Body of pancreas (tissue), 4 donors: ENCODE measurements at regions not wholly inside any gene's neighbourhood (a gene's known extent, or its start where the extent isn't known, plus 50 kb on each side); places are given as distances from the start of the nearest gene placed in this dataset.
"Not testable (repeated sequence)": the region's sequence is repeated elsewhere in the genome, so short reads cannot be mapped to it uniquely, and the experiment has no call there.

Source experiments
- ATAC-seq: fragments of 150-250 bp; one replicate; pipeline ENCODE4 v1.9.1; 2016
- DNase-seq, 4 donors: peaks; one replicate each; pipeline ENCODE4 v3.0.0-alpha.2; 2019
- H3K27ac ChIP-seq, 4 donors: fragments of 200-600 bp; sonication (generic); 1 replicate in 3 of 4; 2 replicates in 1 of 4; pipeline versions ENCODE4 v1.5.1 to v1.6.1; 2016 to 2019; ENCODE audit warnings: mild to moderate bottlenecking in 1 of 4, mixed read lengths in 1 of 4, moderate library complexity in 1 of 4
- H3K27me3 ChIP-seq, 2 donors: fragments of 200-600 bp; sonication (generic); one replicate each; pipeline ENCODE4 v1.6.0; 2016; ENCODE audit warnings: mild to moderate bottlenecking in 1 of 2
- H3K36me3 ChIP-seq, 2 donors: fragments of 200-600 bp; sonication (generic); replicated peaks in 1 of 2; 2 replicates each; pipeline ENCODE4 v1.5.1; 2016; ENCODE audit warnings: low read depth in 2 of 2; ENCODE audit not compliant: insufficient read depth in 1 of 2
- H3K4me1 ChIP-seq: fragments of 200-600 bp; sonication (generic); one replicate; pipeline ENCODE4 v1.6.0; 2016
- H3K4me3 ChIP-seq, 2 donors: fragments of 200-600 bp; sonication (generic); 1 replicate in 1 of 2; 2 replicates in 1 of 2; pipeline ENCODE4 v1.5.1; 2016 to 2019
- H3K9me3 ChIP-seq, 3 donors: fragments of 200-600 bp; sonication (generic); 1 replicate in 2 of 3; 2 replicates in 1 of 3; pipeline ENCODE4 v1.5.1; 2016
- CTCF ChIP-seq, 7 experiments: fragments of 450-650 bp in 4 of 7; fragments of 200-600 bp in 3 of 7; sonication (generic) in 3 of 7; IDR thresholded peaks; one replicate each; pipeline ENCODE4 v1.5.1; 2016 to 2019; ENCODE audit warnings: antibody characterized with exemption in 7 of 7
- POLR2A ChIP-seq, 3 donors: fragments of 450-650 bp; IDR thresholded peaks; one replicate each; pipeline ENCODE4 v1.6.1; 2016; ENCODE audit warnings: antibody characterized with exemption in 3 of 3, mild to moderate bottlenecking in 2 of 3
- WGBS, 2 donors: methylation state at CpG; one replicate each; pipeline ENCODE4 v1.1.5; 2017; 5-methylcytosine and 5-hydroxymethylcytosine counted together
- intact Hi-C: fragments of 100-400 bp; cut with DNase I; formaldehyde crosslinking; loops from one replicate; pipeline ENCODE4 v1.15.1; 2023

DNA sequence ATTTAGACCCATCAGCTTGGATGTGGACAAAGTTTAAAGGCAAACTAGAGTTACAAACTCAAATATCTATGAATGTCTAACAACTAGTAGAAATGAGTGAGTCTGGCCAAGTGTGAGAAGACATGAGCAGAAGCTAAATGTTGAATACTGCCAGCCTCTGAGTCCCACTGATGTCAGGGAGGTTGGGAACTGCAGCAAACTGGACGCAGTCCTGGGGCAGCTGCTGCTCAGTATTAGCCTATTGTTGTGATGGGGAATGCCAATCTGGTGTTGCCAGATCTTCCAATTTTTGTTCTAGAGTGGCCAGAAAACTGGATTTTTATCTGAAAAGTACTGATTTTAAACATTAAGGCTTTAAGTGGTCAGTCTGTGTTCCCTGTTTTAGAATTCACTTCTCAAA, 770.4 kb upstream of the STXBP6 start:
- ATAC-seq = no peak
- H3K9me3 ChIP-seq = no peaks in the 10 kb centered on the region
- 50 to 59% methylated on average over 1 of the region's 1 CpG for WGBS, 2 donors
- no peaks in the 10 kb centered on the region for H3K27me3 ChIP-seq
- H3K36me3 ChIP-seq = no peaks in the 10 kb centered on the region
- DNase-seq = no peak
- no peaks in the 10 kb centered on the region for H3K4me1 ChIP-seq
- H3K27ac ChIP-seq = no peak overlapping the region
- TF ChIP-seq CTCF (IDR thresholded peaks at IDR 0.05) = no peak
- no peak for TF ChIP-seq POLR2A (IDR thresholded peaks at IDR 0.05)
- intact Hi-C loops = no loop called here
- no peak overlapping the region for H3K4me3 ChIP-seq

GRCh38 chr14:25814622-25815021, 764.7 kb upstream of the STXBP6 start:
- H3K27ac ChIP-seq, H3K9me3 ChIP-seq, ATAC-seq, H3K4me3 ChIP-seq, intact Hi-C loops, H3K36me3 ChIP-seq, H3K4me1 ChIP-seq, H3K27me3 ChIP-seq, DNase-seq: not testable (repeated sequence)
- 64 to 70% methylated on average over 3 of the region's 3 CpGs for WGBS, 2 donors

DNA sequence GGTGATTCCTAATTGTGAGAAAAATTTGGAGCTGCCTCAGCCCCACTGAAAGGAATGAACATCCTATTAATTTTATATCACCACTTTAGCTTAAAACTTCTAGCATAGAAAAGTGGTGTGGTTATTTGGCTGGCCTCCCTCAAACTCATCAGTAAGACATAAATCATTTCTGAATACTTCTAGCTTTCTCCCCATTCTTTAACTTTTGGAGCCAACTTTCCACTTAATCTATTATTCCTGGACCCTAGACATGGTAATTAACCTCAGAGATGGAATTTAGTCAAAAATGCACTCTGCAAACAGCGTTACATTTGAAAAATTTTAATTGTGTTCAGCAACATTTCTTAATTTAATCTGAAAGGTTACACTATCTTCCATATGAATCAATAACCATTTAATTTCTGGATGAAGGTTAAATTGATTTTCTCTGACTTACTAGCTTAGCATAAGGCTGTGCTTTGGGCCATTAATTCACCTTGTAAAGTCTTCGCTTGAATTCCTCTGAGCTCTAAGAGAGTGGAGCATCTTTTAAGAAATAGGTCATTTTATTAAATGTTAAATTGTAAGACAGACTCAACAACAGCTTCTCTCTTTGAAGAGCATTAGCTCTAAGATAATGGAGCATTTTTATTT, 753.6 kb upstream of the STXBP6 start:
- WGBS, 2 donors = 55 to 64% methylated on average over 2 of the region's 2 CpGs
- Histone ChIP-seq H3K9me3 (no peaks in the 10 kb centered on the region), H3K27me3 (no peaks in the 10 kb centered on the region), H3K36me3 (no peaks in the 10 kb centered on the region), H3K4me3 (no peak overlapping the region), H3K27ac (no peak overlapping the region), H3K4me1 (no peaks in the 10 kb centered on the region)
- DNase-seq (no peak), ATAC-seq (no peak)
- intact Hi-C loops = no loop called here
- TF ChIP-seq POLR2A (IDR thresholded peaks at IDR 0.05) (no peak), CTCF (IDR thresholded peaks at IDR 0.05) (no peak)

DNA sequence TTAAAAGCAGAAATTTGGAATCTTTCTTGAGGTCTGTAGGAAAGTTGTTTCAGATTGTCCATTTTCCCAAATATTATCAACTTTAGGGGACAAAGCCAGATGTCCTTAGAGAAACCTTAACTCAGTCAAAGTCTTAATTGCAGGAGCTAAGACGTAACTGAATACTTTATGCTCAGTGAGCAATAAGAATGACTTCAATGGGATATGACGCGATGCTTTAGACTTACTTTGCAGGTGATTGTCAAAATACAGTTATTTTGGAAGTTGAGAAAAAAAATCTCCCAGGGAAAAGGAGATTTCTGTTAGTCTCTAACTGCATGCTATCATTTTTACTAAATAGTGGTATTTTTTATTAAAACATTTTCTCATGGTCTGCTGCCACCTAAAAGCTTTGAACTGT, 750.9 kb upstream of the STXBP6 start:
- no peak overlapping the region for H3K4me3 ChIP-seq
- DNase-seq = no peak
- no peaks in the 10 kb centered on the region for H3K36me3 ChIP-seq
- no peak overlapping the region for H3K27ac ChIP-seq
- no peak for ATAC-seq
- no peaks in the 10 kb centered on the region for H3K9me3 ChIP-seq
- 69 to 86% methylated on average over 3 of the region's 3 CpGs for WGBS, 2 donors
- intact Hi-C loops = no loop called here
- TF ChIP-seq POLR2A (IDR thresholded peaks at IDR 0.05) = no peak
- no peak for TF ChIP-seq CTCF (IDR thresholded peaks at IDR 0.05)
- H3K27me3 ChIP-seq = no peaks in the 10 kb centered on the region
- H3K4me1 ChIP-seq = no peaks in the 10 kb centered on the region

DNA sequence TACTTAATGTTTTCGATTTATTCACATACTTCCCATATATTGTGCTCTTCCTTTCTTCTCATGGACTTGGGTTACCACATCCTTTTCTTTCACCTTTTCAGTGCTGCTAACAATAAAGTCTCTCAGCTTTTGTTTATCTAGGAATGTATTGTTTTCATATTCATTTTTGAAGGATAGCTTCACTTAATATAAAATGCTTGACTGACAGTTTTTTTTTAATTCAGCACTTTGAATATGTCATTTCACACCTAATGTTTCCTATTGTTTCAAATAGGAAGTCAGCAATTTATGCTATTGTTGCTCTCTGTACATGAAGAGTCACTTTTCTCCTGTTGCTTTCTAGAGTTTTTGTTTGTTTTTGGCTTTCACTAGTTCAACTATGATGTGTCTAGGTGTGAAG, 738.3 kb upstream of the STXBP6 start:
- Histone ChIP-seq H3K4me3 (no peak overlapping the region), H3K9me3 (no peaks in the 10 kb centered on the region), H3K36me3 (no peaks in the 10 kb centered on the region), H3K27me3 (no peaks in the 10 kb centered on the region), H3K4me1 (no peaks in the 10 kb centered on the region), H3K27ac (no peak overlapping the region)
- ATAC-seq = no peak
- 57 to 69% methylated on average over 1 of the region's 1 CpG for WGBS, 2 donors
- TF ChIP-seq POLR2A (IDR thresholded peaks at IDR 0.05) = no peak
- intact Hi-C loops = no loop called here
- DNase-seq = no peak

DNA sequence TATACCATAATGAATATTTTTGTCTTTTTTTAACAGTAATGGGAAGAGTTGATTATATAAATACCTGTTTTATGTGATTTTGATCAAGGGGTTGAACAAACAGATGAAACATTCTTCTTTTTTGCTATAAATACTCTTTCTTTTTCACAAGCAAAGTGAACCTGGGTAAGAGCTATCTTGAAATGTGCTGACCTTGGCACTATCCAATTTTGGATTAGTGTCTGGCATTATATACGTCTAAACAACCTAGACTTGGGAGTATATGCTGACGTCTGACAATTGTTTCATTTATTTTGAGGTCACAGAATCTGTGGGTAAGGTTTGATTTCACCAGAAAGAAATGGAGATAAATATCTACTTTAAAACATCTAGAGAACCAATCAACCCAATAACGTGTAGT, 716.0 kb upstream of the STXBP6 start:
- ATAC-seq = no peak
- TF ChIP-seq POLR2A (IDR thresholded peaks at IDR 0.05) (no peak), CTCF (IDR thresholded peaks at IDR 0.05) (no peak)
- 37 to 50% methylated on average over 3 of the region's 3 CpGs for WGBS, 2 donors

More for the DNA sequence above, 716.0 kb upstream of the STXBP6 start:
- no peak for DNase-seq
- Histone ChIP-seq H3K27me3 (no peaks in the 10 kb centered on the region), H3K4me1 (no peaks in the 10 kb centered on the region), H3K27ac (no peak overlapping the region), H3K9me3 (no peaks in the 10 kb centered on the region), H3K36me3 (no peaks in the 10 kb centered on the region), H3K4me3 (no peak overlapping the region)
- intact Hi-C loops = no loop called here
